SU-DHL-6 (cell line): ENCODE measurements at regions not wholly inside any gene's neighbourhood (a gene's known extent, or its start where the extent isn't known, plus 50 kb on each side); places are given as distances from the start of the nearest gene placed in this dataset.

Source experiments
- CTCF ChIP-seq: fragments of 200-600 bp; sonication (generic); IDR thresholded peaks from one replicate; pipeline ENCODE4 v1.5.1; 2017; ENCODE audit warnings: antibody characterized with exemption, mild to moderate bottlenecking, low read length, moderate library complexity; ENCODE audit not compliant: insufficient read depth, poor library complexity, severe bottlenecking
- EZH2phosphoT487 ChIP-seq: fragments of 200-600 bp; sonication (generic), shearing (Covaris generic); conservative IDR thresholded peaks from 2 replicates; pipeline ENCODE4 v1.6.1; 2018; ENCODE audit warnings: mild to moderate bottlenecking, antibody characterized with exemption, low read length, moderate library complexity, mixed read lengths

DNA sequence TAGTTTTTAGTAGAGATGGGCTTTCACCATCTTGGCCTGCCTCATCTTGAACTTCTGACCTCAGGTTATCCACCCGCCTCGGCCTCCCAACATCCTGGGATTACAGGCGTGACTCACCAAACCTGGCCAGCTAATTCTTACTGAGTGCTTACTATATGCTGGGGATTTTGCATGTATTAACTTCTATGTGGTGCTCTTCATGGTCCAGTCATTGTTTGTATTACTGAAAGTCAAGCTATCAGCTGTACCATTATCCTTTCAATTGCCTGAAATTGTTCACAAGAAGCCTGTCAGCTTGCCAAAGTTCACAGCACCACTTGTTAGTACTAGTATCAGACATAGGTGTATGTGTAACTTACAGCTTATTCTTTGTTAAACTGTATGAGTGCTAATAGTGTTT lies 1272.1 kb downstream of the ARAP2 start:
- TF ChIP-seq CTCF (no peak), EZH2phosphoT487 (no peak)
